ENCODE measurements at regions not wholly inside any gene's neighbourhood (a gene's known extent, or its start where the extent isn't known, plus 50 kb on each side); places are given as distances from the start of the nearest gene placed in this dataset.
"Not testable (repeated sequence)": the region's sequence is repeated elsewhere in the genome, so short reads cannot be mapped to it uniquely, and the experiment has no call there.

- not testable (repeated sequence) for DNase-seq (ENCODE audit: low read depth)
These were observed 577.7 kb upstream of the TPTE start for GRCh38 chr21:9943639-9944038.

GRCh38 chr21:9946057-9946456 lies 575.3 kb upstream of the TPTE start:
- not testable (repeated sequence) for DNase-seq (ENCODE audit: low read depth)

GRCh38 chr21:9949510-9950289 lies 571.7 kb upstream of the TPTE start:
- not testable (repeated sequence) for DNase-seq (ENCODE audit: low read depth)

- not testable (repeated sequence) for DNase-seq (ENCODE audit: low read depth)
These were observed 571.0 kb upstream of the TPTE start for GRCh38 chr21:9950363-9950762.

- not testable (repeated sequence) for DNase-seq (ENCODE audit: low read depth)
These were observed 562.6 kb upstream of the TPTE start for GRCh38 chr21:9958791-9959190.

GRCh38 chr21:9959220-9959964 lies 562.0 kb upstream of the TPTE start:
- not testable (repeated sequence) for DNase-seq (ENCODE audit: low read depth)

GRCh38 chr21:9969399-9969798 lies 552.0 kb upstream of the TPTE start:
- not testable (repeated sequence) for DNase-seq (ENCODE audit: low read depth)

- DNase-seq (ENCODE audit: low read depth), result not testable (repeated sequence)
These were observed 549.4 kb upstream of the TPTE start for GRCh38 chr21:9972018-9972417.

GRCh38 chr21:9978371-9978770 lies 543.0 kb upstream of the TPTE start:
- DNase-seq (ENCODE audit: low read depth), result not testable (repeated sequence)

GRCh38 chr21:9997507-9997906 lies 523.9 kb upstream of the TPTE start:
- not testable (repeated sequence) for DNase-seq (ENCODE audit: low read depth)

- DNase-seq (ENCODE audit: low read depth), result not testable (repeated sequence)
These were observed 518.5 kb upstream of the TPTE start for GRCh38 chr21:10002762-10003313.

GRCh38 chr21:10005791-10006190 lies 515.6 kb upstream of the TPTE start:
- DNase-seq (ENCODE audit: low read depth), result not testable (repeated sequence)

GRCh38 chr21:10016991-10017390 lies 504.4 kb upstream of the TPTE start:
- not testable (repeated sequence) for DNase-seq (ENCODE audit: low read depth)

GRCh38 chr21:10017757-10018156 lies 503.6 kb upstream of the TPTE start:
- DNase-seq (ENCODE audit: low read depth), result not testable (repeated sequence)

GRCh38 chr21:10021462-10021861 lies 499.9 kb upstream of the TPTE start:
- not testable (repeated sequence) for DNase-seq (ENCODE audit: low read depth)

- not testable (repeated sequence) for DNase-seq (ENCODE audit: low read depth)
These were observed 498.6 kb upstream of the TPTE start for GRCh38 chr21:10022745-10023144.

All from activated T-cell treated with anti-CD3 and anti-CD28 coated beads for 24 hours (primary cell).